ENCODE measurements at regions not wholly inside any gene's neighbourhood (a gene's known extent, or its start where the extent isn't known, plus 50 kb on each side); places are given as distances from the start of the nearest gene placed in this dataset.
"Not testable (repeated sequence)": the region's sequence is repeated elsewhere in the genome, so short reads cannot be mapped to it uniquely, and the experiment has no call there.

DNA sequence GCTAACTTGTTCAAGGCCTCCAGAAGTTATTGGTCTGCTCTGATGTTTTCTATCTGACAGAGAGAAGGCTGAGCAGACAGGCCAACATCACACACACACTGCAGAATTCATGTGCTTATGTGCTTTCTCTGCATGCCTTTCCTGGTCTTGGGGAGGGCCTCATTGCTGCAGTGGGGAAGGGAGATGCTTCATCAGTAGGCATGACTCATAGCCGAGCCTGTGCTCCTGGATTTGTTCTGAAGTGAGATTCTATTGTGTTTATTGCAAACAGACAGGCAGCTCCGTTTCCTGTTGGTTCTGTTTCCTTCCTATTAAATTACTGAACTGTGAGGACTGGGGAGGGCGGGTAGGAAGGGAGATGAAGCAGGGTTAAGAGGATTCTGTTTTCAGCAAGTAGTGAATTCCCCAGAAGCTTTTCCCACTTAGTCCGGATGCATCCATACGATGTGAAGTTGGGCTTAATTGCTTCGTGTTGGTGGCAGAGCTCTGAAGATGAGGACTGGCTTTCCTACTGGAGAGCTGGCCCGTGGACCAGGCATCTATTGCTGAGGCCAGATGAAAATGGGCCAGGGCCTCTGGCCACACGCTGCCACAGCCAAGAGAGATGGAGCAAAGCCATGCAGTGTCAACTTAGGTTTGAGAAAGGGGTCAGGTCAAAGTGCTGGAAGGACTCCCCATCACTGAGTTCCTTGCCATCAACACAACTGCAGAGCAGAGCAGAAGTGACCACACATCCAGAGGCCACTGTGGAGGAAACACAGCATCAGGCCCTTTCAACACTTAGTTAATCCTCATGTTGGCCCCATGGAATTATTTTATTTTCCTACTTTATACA, 179.3 kb downstream of the UTP18 start:
- no peak for DNase-seq

- DNase-seq, result no peak
Measured at GRCh38 chr17:51441431-51441830, 181.1 kb downstream of the UTP18 start.

DNA sequence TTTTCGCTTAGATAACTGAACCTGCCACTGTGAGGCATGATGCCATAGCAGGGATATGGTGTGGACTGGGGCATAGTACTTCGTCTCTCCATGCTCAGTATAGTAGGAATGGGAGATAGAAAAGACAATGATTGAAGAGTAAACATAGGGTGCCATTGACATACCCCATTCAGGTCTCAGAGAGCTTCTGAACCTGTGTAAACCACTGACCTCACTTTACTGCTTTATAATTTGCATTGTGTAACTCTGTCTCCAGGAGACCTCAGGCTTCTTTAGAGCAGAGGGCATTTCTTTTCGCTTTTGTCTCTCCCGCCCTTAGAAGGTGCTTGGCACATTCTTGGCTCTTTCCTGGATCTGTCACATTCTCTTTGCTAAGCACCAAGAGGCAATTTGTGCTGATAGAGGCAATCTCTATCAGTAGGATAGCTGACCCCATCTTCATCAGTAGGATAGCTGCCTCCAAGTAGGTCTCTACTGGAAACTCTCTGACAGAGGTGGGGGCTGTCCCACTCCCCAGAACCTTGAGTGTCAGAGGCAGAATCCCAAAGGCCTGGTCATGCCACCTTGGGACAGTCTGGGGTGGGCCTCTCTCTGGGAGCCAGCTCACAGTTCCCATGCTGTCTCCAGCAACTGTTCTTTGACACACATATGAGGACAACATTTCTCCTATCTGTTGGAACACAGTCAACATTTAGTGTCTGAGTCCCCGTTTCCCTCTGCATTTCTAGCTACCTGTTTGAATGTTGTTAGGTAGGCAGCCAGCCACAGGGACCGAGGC, 181.9 kb downstream of the UTP18 start:
- DNase-seq, result no peak

- DNase-seq, result no peak
Measured at GRCh38 chr17:51443646-51444045, 183.3 kb downstream of the UTP18 start.

DNA sequence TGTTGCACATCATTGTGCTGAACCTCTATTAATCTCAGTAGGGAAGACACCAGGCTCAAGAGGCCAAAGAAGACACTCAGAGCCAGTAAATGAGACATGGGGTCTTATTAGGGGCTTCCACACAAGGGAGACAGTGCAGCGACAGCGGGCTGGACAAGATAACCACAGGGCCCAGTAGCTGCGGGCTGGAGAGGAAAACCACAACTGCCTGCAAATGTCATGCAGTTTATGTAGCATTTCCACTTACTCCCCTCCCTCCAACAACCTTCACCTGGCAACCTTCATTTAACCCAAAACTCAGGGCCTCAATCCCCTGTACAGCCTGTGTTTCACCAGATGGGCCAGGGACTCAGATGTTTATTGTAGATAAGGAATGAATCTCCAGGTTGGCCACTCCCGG, 185.6 kb downstream of the UTP18 start:
- DNase-seq, result peak; percentile 68

GRCh38 chr17:51454456-51454978, 194.2 kb downstream of the UTP18 start:
- DNase-seq, result no peak

DNA sequence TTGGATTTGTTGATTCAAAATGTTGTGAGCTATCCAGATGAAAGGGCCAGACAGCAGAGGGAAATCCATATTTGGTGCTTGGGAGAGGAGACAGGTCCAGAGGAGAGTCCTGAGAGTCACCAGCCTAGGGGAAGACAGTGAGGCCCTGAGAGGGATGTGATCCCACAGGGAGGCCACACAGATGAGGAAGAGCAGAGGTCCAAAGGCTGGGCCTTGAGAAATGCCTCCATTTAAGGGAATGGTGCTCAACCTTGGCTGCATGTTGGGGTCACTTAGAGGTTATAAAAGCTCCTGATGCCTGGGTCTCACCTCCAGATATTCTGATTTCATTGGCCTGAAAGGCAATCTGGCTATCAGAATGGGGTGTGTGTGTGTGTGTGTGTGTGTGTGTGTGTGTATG, 194.9 kb downstream of the UTP18 start:
- no peak for DNase-seq

DNA sequence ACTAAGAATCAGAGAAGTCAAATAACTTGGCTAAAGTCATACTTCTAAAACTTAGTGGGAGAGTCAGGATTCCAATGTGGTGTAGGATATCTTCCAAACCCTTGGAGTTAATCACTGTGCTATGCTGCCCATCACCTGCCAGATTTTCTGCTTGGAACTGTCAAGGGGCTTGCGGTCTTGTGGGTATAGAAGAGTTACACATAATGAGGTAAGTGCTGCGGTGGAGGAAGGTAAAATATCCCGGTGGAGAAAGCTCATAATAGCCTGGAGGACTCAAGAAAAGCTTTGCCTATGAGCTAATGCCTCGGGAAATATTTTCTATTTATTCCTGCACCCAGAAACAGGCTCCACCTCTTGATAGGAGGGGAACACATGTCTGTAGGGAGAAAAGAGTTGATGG, 195.6 kb downstream of the UTP18 start:
- no peak for DNase-seq

GRCh38 chr17:51456942-51457341, 196.6 kb downstream of the UTP18 start:
- DNase-seq, result peak; percentile 41

- peak; percentile 70 for DNase-seq
Measured at GRCh38 chr17:51461578-51462004, 201.2 kb downstream of the UTP18 start.

DNA sequence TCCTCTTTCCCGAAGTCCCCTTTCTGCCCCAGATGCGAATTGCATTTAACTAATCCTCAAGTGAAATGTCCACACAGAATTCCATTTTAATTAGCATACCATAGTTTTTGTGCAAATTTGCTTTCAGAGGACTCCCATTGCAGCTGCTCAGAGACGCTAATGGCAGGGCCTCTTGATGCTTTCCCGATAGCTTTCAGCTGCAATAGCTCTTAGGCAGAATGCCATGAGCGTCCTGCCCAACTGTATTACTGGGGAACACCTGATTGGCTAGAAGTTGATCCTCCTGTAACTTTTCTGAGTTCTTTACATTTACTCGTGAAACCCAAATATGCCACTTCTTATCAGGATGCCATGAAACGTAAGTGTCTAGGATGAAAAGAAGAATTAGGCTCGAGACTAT, 203.0 kb downstream of the UTP18 start:
- no peak for DNase-seq

DNA sequence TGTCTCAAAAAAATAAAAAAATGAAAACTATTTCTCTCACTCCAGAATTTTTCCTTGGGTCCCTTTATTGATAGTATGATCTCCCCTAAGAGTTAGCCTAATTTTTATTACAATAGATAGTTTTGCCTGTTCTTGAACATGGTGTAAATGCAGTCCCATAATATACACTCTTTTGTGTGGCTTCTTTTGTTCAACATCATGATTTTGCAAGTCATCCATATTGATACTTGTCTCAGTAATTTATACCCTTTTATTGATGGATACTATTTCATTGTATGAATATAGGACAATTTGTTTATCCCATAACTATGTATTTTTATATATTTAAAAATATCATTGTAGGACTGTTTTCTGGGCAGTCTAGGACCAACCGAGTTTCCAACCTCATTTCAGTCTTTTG, 207.0 kb downstream of the UTP18 start:
- no peak for DNase-seq

DNA sequence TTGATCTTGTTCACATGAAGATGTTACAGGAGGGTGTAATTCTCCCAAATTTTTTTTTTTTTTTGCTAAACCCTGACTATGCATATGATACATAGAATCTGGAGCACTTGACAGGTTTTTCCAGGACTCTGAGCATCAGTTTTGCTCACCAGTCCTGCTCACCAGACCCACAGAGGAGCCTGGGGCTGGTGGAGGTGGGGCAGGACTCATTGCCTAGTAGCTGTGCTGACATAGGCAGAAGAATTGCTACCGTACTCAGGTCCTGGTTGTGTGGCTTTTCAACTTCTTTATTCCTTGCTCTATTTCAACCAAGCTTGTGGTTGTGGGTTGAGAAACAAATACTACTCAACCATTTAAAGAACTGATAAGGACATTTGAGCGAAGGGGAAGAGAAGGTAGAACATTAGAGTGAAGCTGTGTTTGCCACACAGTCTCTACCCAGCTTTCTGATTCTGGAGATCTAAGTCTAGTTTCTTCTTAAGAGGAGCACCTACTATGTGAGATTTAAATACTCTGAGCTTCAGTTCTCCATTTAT, 212.4 kb downstream of the UTP18 start:
- DNase-seq, result peak; percentile 80

DNA sequence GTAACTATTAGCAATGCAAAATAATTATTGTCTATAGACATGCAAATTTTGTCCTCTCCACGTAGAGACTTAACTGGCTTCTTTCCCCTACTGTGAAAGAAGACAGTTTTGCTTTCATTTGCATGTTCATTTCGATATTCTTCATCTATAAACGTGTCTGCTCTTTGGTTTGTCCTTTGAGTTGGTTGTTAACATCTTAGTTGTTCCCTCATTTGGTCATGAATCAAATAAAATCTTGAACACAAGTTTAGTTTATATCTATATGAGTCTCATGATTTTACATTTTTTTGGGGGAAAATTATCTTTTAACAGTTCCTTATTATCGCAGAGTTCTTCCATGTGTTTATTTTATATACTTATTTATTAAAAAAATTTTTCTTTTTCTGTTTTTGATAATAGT, 214.4 kb downstream of the UTP18 start:
- no peak for DNase-seq

- DNase-seq, result no peak
Measured at GRCh38 chr17:51475730-51476129, 215.4 kb downstream of the UTP18 start.

DNA sequence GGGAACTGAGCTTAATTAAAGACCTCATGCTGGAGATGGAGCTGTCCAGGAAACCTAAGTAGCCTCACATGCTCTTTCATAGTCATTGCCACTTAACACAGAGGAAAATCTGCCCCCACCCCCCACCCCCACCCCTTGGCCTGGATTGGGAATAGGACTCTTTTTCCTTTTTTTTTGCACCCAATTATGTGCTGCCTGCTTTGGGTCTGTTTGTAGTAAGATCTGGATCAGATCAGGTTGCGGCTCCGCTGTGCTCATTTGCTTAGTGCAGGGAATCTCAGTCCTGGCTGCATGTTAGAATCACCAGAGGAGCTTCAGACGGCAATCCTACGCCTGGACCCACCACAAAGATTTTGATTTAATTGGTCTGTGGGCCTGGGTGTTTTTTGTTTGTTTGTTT, 219.0 kb downstream of the UTP18 start:
- no peak for DNase-seq

DNA sequence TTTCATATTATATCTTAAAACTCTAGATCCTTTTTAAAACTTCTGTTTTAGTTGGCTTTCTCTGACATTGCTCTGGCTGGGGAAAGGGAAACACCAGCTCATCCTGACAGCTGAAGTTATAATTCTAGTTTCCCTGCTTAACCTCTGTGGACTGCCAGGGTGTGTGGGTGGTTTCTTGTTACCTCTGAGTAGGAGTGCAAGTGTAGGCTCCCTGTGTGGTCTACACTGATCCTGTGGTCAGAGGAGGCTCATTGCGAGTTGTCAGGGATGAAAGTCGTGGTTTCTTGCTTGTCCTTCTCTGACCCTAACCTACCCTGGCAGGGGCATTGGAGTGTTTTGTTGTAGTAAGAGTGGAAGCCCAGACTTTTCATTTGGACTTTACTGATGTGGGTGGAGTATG, 221.0 kb downstream of the UTP18 start:
- no peak for DNase-seq

GRCh38 chr17:51482248-51482647, 221.9 kb downstream of the UTP18 start:
- DNase-seq, result not testable (repeated sequence)

DNA sequence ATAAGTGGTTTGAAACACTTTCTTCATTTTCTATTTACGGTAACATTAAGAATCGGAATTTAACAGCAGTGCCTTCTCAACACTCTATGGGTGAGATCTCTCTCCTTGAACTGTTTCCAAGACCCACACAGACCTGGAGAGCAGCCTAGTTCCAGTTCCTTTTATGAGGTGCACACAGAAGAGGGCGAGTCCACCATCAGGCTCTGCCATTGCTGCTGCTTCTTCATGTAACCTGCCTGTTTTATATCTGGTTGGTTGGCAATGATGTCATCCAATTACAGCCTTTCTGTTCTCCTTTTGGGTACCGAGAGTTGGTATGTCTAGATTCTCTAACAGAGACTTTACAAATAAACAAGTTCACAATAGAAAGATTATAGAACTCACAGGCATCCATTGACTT, 225.7 kb downstream of the UTP18 start:
- no peak for DNase-seq

GRCh38 chr17:51486885-51487520, 226.7 kb downstream of the UTP18 start:
- no peak for DNase-seq

DNA sequence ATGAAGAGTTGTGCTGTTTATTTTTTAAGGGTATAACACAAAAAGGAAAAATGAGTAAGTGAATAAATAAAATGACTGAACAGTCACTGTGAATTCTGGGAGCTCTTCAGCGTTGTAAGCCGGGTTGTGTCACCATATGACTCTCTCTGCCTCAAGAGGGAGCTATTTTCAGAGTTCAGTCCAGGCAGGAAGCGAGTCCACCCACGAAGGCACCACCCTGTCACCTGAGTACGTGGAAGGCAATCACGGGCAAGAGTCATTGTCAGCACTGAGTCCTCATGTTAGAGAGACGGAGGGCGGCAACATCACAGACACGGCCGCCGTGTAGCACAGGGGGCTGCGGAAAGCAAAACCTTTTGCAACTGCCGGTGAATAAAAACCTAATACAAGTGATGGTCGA, 227.6 kb downstream of the UTP18 start:
- DNase-seq, result peak; percentile 33

GRCh38 chr17:51491416-51491815, 231.1 kb downstream of the UTP18 start:
- DNase-seq, result no peak

- DNase-seq, result no peak
Measured at GRCh38 chr17:51493206-51493605, 232.9 kb downstream of the UTP18 start.

Data from hematopoietic multipotent progenitor cell treated with erythropoietin and hydrocortisone succinate and interleukin-3 and kit ligand, for 4 days (in vitro differentiated cells).